GM19395 (cell line): ENCODE measurements at regions not wholly inside any gene's neighbourhood (a gene's known extent, or its start where the extent isn't known, plus 50 kb on each side); places are given as distances from the start of the nearest gene placed in this dataset.
A peak's percentile ranks its signal among the peaks of the same experiment; 100 is the strongest.
"Not testable (repeated sequence)": the region's sequence is repeated elsewhere in the genome, so short reads cannot be mapped to it uniquely, and the experiment has no call there.

Source experiments
- ATAC-seq: cut with Tn5 transposase; IDR thresholded peaks from one replicate; pipeline ENCODE4 v1.9.1; 2021; ENCODE audit warnings: mild to moderate bottlenecking, moderate library complexity; ENCODE audit not compliant: unreplicated experiment

DNA sequence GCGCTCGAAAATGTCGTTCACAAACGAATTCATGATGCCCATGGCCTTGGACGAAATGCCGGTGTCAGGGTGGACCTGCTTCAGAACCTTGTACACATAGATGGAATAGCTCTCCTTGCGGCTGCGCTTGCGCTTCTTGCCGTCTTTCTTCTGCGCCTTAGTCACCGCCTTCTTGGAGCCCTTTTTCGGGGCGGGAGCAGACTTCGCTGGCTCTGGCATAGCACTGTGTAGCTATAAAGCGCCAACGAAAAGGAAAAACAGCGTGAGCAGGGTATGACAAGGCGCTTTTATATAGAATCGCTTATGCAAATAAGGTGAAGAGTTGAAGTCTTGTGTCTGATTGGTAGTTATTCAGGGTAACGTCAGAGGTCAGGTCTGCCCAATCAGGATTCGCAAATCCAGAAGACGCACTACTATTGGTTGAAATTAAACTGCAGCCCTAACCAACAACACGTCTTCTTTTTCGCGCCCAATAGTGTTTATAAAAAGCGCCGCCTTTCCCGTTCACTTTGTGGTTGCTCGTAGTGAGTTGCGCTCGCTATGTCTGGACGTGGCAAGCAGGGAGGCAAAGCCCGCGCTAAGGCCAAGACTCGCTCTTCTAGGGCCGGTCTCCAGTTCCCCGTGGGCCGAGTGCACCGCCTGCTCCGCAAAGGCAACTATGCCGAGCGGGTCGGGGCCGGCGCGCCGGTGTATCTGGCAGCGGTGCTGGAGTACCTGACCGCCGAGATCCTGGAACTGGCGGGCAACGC, 114.8 kb upstream of the PRSS16 start:
- peak; percentile 80 for ATAC-seq

DNA sequence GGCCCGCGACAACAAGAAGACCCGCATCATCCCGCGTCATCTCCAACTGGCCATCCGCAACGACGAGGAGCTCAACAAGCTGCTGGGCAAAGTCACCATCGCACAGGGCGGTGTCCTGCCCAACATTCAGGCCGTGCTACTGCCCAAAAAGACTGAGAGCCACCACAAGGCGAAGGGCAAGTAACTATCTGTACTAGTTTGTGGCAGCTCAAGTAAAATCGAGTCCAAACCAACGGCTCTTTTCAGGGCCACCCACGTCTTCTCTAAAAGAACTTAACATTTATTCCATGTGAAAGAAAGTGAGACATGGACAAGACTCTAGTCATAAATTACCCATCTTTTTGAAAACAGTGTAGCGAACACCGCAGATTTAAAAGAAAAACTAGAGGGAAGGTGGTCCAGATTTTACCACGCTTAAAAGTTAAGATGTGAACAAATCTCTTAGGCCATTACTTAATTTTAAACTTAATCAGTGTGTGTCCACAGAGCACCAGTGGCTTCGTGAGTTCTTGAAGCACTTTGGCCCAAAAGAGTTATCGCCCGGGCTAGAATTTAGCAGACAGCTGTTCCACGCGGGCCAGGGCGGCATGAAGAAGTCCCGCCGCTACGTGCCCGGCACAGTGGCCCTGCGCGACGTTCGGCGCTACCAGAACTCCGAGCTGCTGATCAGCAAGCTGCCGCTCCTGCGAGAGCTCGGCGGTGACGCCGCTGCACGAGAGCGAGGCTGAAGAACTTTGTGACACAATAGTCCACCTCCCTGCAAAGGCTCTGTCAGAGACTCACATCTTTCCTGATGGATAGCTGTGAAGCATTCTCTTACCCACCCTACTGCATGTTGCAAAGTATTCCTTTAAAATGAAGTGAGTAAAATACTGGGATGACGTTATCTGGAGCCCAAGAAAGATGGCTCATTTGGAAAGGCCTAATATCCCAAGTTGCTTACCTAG, 113.9 kb upstream of the PRSS16 start:
- ATAC-seq, result peak; percentile 3

DNA sequence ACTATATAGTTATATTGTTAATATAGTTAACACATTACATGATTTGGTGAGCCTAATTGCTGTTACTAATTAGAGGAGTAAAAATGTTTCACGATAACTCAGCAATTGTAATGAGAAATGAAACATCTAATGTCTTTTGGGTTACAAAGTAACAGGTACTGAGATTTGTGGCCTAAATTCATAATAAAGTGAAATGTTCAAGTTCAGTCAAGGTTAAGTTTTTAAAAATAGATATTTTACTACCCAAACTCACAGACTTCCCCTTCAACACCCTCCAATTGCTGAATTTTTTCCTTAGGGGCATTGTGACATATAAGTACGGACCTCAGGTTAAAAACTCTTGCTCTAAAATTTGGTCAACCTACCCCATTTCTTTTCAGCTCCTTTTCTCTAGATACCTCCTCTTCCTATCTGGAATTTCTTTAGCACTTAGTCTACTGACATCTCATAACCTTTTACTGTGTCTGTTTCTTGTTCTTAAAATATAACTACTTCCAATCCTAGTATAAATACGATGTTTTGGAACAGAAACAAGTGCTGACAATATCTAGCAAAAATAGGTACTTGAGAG, 112.3 kb upstream of the PRSS16 start:
- ATAC-seq, result no peak

DNA sequence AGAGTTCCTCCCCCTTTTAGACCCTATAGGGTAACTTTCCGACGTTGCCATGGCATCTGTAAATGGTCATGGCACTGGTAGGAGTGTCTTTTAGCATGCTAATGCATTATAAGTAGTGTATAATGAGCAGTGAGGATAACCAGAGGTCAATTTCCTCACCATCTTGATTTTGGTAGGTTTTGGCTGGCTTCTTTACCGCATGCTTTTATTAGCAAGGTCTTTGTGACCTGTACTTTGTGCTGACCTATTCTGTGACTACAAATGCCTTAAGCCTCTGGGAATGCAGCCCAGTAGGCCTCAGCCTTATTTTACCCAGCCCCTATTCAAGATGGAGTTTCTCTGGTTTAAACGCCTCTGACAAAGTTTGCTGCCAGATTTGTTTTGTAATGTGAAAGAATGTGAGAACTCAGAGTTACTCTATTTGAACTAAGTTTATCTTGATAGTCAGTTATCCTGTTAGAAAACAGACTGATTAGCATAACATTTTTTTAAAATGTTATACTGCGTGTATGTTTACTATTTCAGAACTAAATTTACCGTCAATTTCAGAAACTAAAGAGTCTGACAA, 111.3 kb upstream of the PRSS16 start:
- no peak for ATAC-seq

DNA sequence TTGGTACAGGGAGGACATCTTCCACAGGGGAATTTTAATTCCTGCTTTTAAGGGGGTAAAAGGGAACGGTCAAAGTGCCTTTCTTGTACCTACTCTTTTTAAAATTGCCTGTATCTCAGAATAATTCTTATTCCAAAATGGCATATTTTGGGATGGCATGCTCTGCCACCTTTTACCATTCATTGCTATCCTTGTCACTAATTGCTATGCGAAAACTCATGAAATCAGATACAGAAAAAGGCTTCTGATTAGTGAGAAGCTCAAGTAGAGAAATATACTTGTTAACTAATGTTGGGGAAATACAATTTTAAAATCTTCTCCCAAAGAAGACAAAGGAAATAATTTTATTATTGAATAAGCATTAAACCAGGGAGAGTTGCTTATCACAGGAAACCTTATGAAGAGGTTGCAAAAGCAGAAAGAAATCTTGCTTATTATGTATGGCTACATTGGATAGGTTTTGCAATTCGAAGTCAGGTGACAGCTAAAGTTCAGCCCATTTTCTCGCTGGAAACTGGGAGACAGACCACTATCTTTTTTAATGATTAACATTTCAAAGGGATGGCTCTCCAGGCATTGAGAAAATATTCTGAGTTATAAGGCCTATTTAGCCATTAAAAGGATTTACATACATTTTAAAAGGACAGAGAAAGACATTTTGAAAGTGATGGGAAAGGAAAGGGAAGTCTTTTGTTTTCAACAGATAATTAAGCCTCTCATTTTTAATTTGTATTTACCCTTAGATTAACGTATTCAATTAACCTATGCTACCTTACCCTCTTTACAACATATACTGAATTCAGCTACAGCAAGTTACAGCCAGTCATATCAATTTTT, 110.3 kb upstream of the PRSS16 start:
- no peak for ATAC-seq

DNA sequence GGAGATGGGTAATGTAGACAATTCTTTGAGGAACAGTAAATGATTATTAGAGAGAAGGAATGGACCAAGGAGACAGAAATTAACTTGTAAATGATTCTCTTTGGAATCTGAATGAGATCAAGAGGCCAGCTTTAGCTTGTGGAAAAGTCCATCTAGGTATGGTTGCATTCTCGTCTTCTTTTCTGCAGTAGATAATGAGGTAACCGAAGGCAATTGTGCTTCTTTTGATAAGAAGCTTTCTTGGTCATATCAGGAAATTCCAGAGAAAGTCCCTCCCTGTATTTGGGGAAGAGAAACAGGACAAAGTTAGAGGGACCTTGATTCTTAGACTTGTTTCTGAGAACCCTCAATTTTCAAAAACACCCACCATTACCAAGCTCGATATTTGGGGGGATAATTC, 109.1 kb upstream of the PRSS16 start:
- no peak for ATAC-seq

DNA sequence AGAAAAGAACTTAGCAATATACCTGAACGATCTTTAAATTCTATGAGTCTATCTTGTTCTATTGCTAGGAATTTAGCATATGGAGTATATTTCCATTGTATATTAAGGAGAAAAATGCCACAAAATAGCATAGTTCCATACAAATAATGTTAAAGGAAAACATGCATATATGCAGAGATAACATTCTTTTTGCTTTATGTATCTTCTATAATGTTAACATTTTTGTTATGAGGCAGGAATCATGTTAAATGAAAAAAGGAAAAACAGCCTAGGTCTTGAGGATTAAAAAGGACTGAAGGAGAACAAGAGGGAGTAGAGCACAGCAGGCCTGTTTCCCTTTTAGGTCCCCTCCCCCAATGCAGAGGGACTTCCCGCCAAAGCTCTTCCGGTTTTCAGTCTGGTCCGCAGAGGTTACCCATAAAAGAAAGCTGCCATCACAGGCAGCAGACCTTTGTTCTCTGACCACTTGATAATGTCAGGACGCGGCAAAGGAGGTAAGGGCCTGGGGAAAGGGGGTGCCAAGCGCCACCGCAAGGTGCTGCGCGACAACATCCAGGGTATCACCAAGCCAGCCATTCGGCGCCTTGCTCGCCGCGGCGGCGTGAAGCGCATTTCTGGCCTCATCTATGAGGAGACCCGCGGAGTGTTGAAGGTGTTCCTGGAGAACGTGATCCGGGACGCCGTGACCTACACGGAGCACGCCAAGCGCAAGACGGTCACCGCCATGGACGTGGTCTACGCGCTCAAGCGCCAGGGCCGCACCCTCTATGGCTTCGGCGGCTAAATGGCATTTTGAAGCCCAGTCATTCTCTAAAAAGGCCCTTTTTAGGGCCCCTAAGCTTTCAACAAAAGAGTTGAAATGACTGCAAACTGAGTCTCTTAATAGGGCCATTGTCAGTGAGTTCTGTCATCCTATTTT, 108.4 kb upstream of the PRSS16 start:
- peak; percentile 59 for ATAC-seq

DNA sequence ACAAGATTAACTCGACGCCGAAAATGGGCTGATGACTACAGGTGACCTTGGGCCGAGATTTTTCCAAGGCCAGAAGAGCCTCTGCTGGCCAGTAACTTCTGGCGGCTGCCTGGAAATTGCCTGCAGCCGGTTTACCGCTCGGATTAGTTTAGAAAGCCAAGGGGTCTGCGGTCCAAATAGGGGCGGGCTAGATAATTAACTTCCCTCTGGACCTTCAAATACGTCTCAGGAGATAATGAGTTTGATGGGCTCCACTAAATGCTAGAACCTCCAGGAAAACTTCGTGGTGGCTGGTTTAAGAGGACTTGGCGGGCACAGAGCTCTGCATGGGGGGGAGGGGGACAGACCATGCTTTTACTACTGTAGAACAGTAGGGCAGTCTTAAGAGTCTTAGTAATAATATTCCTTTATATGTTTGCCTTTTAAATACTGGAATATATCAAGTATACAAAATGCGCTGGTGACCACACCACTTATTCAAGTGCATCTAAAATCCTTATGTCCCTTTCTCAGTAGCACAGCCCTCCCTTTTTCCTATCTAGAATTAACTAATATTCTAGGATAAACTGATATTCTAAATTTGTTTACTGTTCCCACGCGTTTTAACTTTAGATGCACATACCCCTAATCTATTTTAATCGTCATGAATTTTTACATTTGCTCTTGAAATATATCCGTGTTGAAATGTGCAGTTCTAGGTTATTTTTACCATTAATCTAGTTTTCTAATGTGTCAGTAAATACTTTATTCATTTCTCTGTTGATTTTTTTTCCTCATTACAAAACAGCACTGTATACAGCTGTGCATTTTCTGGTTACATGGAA, 107.5 kb upstream of the PRSS16 start:
- peak; percentile 20 for ATAC-seq

DNA sequence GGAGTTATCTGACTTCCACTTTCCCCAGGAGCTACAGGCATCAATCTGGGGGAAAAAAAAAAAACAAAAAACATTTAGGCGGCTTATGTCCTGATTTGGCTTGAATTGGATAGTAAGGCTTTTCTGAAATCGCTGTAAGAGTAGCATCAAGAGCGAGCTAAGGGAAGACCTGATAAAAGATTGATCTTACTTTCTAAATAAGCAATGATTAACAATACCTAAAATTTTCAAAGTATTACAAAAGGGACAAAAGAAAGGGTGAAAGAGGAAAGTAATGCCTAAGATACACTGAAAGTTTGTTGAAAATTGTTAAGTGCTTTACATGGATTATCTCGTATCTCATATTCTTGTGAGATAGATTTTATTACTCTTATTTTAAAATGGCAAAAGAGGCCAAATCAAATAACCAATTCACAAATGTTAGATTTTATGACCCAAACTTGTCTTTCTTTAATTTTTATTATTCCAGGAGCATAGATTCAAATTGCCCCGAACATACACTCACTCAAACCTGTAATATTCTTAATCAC, 106.4 kb upstream of the PRSS16 start:
- no peak for ATAC-seq

DNA sequence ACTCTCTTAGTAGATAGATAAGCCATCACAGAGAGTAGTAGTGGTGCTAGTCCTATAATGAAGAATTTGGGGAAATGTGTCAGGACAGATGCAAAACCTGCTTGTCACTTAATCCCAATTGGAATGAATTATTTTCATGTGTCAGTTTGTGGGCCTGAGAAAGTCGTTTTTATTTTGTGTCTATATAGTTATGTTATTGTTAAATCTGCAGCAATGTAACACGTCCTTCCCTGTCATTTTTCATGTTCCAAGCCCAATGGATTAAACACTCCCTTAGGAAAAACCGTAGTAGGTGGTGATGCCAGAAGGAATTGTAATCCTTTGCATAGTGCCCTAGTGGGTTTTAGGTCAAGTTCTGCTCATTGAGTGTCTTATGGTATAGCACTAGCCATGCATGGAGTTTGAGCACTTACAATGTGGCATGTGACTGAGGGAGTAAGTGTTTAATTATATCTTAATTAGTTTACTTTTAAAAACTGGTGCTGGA, 105.9 kb upstream of the PRSS16 start:
- ATAC-seq, result no peak

DNA sequence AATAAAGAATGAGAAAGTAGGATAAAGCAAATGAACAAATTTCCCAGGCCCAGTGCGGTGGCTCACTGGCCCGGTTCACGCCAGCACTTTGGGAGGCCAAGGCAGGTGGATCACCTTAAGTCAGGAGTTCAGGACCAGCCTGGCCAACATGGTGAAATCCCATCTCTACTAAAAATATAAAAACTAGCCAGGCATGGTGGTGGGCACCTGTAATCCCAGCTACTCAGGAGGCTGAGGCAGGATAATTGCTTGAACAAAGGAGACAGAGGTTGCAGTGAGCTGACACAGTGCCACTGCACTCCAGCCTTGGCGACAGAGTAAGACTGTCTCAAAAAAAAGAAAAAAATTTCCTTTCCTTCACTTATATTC, 104.5 kb upstream of the PRSS16 start:
- ATAC-seq, result not testable (repeated sequence)

DNA sequence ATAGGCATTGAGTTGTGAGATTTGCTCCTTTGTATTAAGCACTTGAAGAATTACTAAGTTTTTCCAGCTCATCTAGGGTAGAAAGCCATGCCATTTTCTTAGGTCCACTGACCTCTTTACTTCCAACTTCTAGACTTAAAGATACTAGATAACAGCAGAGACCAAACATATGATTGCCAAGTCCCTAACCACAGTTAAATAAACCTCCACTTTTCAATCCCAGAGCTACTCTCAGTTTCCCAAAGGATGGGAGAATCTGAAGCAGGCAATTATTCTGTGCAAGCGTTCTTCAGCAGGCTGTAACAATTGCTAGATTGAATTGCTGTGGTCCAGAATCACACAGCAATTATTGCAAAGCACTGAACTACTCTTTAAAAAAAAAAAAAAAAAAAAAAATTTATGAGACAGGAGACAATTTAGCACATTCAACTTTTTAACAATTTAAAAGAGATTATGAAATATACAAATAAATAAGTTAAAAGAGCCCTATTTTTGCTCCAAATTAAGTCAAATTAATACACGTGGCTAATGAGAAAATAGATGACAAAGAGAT, 104.0 kb upstream of the PRSS16 start:
- ATAC-seq, result no peak

DNA sequence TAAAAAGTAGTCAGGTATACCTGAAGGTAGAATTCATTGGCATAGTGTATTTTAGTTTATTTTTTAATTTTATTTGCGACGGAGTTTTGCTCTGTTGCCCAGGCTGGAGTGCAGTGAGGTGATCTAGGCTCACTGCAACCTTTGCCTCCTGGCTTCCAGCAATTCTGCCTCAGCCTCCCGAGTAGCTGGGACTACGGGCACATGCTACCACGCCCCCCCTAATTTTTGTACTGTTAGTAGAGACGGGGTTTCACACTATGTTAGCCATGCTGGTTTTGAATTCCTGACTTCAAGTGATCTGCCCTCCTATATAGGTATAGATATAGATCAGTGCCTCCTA, 102.8 kb upstream of the PRSS16 start:
- no peak for ATAC-seq

DNA sequence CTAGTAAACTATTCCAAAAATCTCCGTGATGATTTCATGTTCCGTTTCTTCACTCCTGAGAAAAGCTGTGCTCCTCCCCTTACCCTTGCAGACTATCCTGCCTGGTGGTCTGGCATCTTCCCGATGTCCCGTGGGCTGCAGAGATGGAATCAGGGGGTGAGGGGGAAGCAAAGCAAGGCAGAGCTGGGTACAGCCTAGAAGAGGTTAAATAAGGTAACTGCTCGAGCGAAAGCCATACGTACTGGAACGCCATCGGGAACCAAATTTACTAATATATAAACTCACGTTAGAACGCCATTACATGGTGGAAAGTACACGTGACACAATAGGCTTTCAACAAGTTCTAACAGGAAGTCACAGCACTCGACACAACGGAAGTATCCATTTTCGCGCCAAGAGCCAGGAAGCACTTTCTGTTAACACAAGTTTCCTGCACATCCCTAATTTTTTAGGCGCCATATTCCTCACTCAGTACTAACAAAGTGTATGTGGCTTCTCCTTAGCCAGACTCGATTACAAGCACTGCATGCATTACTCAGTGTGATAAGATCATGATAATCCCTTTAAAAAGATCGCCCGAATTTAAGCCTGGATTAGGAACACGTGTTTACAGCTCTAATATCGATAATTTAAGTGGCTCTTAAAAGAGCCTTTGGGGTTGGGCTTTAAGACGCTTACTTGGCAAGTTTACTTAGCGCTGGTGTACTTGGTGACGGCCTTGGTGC, 101.6 kb upstream of the PRSS16 start:
- ATAC-seq, result peak; percentile 28

DNA sequence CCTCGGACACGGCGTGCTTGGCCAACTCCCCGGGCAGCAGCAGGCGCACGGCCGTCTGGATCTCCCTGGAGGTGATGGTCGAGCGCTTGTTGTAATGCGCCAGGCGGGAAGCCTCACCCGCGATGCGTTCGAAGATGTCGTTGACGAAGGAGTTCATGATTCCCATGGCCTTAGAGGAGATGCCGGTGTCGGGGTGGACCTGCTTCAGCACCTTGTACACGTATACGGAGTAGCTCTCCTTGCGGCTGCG, 101.1 kb upstream of the PRSS16 start:
- not testable (repeated sequence) for ATAC-seq

DNA sequence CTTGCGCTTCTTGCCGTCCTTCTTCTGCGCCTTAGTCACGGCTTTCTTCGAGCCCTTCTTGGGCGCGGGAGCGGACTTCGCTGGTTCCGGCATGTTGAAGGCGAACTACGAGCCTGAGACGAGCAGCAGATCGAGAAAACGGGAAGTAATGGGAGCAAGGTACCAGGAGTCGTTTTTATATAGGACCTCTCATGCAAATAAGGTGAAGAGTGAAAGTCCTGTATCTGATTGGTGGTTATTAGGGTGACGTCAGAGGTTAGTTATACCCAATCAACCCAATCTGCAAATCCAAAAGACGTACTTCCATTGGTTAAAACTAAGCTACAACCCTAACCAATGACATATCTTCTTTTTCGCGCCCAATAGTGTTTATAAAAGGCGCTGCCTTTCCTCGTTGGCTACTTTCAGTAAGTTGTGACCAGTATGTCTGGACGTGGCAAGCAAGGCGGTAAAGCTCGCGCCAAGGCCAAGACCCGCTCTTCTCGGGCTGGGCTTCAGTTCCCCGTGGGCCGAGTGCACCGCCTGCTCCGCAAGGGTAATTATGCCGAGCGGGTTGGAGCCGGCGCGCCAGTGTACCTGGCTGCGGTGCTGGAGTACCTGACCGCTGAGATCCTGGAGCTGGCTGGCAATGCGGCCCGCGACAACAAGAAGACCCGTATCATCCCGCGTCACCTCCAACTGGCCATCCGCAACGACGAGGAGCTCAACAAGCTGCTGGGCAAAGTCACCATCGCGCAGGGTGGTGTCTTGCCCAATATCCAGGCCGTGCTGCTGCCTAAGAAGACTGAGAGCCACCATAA, 100.6 kb upstream of the PRSS16 start:
- ATAC-seq, result peak; percentile 80

DNA sequence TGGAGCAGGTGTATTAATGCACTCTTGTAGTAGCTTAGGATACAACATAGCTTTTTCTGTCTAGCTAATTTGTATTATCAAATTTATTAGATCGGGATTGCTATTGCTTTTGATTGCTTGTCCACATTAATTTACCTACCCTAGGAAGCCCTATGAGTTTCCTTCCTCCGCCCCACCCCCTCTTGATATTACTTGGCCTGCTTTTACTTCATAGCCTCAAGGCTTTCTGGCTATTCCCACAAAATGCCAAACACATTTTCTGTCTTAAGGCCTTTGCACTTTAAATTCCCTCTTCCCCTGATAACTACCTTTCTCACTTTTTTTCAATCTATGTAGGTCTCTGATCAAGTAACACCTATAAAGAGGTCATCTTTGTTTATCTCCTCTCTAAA, 99.1 kb upstream of the PRSS16 start:
- ATAC-seq, result no peak
